Sigmoid colon (tissue), 6 donors: ENCODE measurements at regions not wholly inside any gene's neighbourhood (a gene's known extent, or its start where the extent isn't known, plus 50 kb on each side); places are given as distances from the start of the nearest gene placed in this dataset.

Experiments used
- DNase-seq: peaks from one replicate; pipeline ENCODE4 v3.0.0-alpha.2; 2019
- H3K27ac ChIP-seq, 4 donors: fragments of 200-600 bp; sonication (generic); one replicate each; pipeline ENCODE4 v1.5.1; 2016 to 2019; ENCODE audit warnings: mild to moderate bottlenecking in 1 of 4
- H3K27me3 ChIP-seq, 3 donors: fragments of 200-600 bp; sonication (generic); one replicate each; pipeline ENCODE4 v1.5.1; 2019; ENCODE audit warnings: mild to moderate bottlenecking in 1 of 3
- H3K36me3 ChIP-seq, 4 donors: fragments of 200-600 bp; sonication (generic); one replicate each; pipeline ENCODE4 v1.5.1; 2016 to 2019
- H3K4me1 ChIP-seq, 4 donors: fragments of 200-600 bp; sonication (generic); one replicate each; pipeline ENCODE4 v1.5.1; 2017 to 2019
- H3K4me3 ChIP-seq, 4 donors: fragments of 200-600 bp; sonication (generic); one replicate each; pipeline ENCODE4 v1.5.1; 2017 to 2019; ENCODE audit warnings: mild to moderate bottlenecking in 2 of 4, moderate library complexity in 1 of 4
- H3K9me3 ChIP-seq, 4 donors: fragments of 200-600 bp in 3 of 4; sonication (generic) in 3 of 4; one replicate each; pipeline versions ENCODE4 v1.5.1 to v1.6.1; 2013 to 2019
- CTCF ChIP-seq, 4 experiments: fragments of 450-650 bp in 3 of 4; fragments of 200-600 bp in 1 of 4; IDR thresholded peaks; one replicate each; pipeline ENCODE4 v1.5.1; 2016 to 2019; ENCODE audit warnings: antibody characterized with exemption in 4 of 4, mild to moderate bottlenecking in 3 of 4, moderate library complexity in 2 of 4
- EP300 ChIP-seq, 4 donors: sonication (generic); formaldehyde crosslinking; IDR thresholded peaks; one replicate each; pipeline ENCODE4 v1.6.1; 2017; ENCODE audit warnings: antibody characterized with exemption in 4 of 4
- POLR2A ChIP-seq, 2 donors: fragments of 450-650 bp; IDR thresholded peaks; one replicate each; pipeline ENCODE4 v1.6.1; 2016; ENCODE audit warnings: antibody characterized with exemption in 2 of 2, mild to moderate bottlenecking in 2 of 2, moderate library complexity in 2 of 2
- POLR2AphosphoS5 ChIP-seq, 4 donors: sonication (generic); formaldehyde crosslinking; IDR thresholded peaks; one replicate each; pipeline ENCODE4 v1.6.1; 2017; ENCODE audit warnings: antibody characterized with exemption in 4 of 4
- WGBS, 2 donors: extraction: QIAGEN DNeasy Blood & Tissue Kit; methylation state at CpG; one replicate each; pipeline ENCODE4 v1.1.7; 2013; 5-methylcytosine and 5-hydroxymethylcytosine counted together
- intact Hi-C: fragments of 100-400 bp; cut with DNase I; formaldehyde crosslinking; loops from one replicate; pipeline ENCODE4 v1.15.1; 2023
- donor health status: healthy with polysubstance abuse.
- donor health status: healthy.

- H3K27ac ChIP-seq: no peak overlapping the region
- no peaks in the 10 kb centered on the region for H3K27me3 ChIP-seq
- H3K9me3 ChIP-seq: no peaks in the 10 kb centered on the region
- no peaks in the 10 kb centered on the region for H3K4me1 ChIP-seq
- no peaks in the 10 kb centered on the region for H3K36me3 ChIP-seq
- TF ChIP-seq POLR2A (IDR thresholded peaks at IDR 0.05) (no peak), POLR2AphosphoS5 (IDR thresholded peaks at IDR 0.05) (no peak), CTCF (IDR thresholded peaks at IDR 0.05) (no peak), EP300 (IDR thresholded peaks at IDR 0.05) (no peak)
- H3K4me3 ChIP-seq: no peak overlapping the region
- intact Hi-C loops: no loop called here
- 57 to 65% methylated on average over 3 of the region's 3 CpGs for WGBS, 2 donors
- DNase-seq: no peak
Observed at GRCh38 chr5:4150067-4150466, 554.4 kb downstream of the IRX1 start.

- intact Hi-C loops: no loop called here
- Histone ChIP-seq H3K27me3 (no peaks in the 10 kb centered on the region), H3K9me3 (no peaks in the 10 kb centered on the region), H3K4me1 (no peaks in the 10 kb centered on the region), H3K27ac (no peak overlapping the region), H3K36me3 (no peaks in the 10 kb centered on the region), H3K4me3 (no peak overlapping the region)
- TF ChIP-seq POLR2A (IDR thresholded peaks at IDR 0.05): no peak
- no peak for TF ChIP-seq POLR2AphosphoS5 (IDR thresholded peaks at IDR 0.05)
- TF ChIP-seq EP300 (IDR thresholded peaks at IDR 0.05): no peak
- no peak for TF ChIP-seq CTCF (IDR thresholded peaks at IDR 0.05)
- WGBS, 2 donors: 83 to 91% methylated on average over 1 of the region's 1 CpG
- DNase-seq: no peak
Observed at GRCh38 chr5:4156153-4156552, 560.5 kb downstream of the IRX1 start.

- Histone ChIP-seq H3K27me3 (no peaks in the 10 kb centered on the region), H3K4me3 (no peak overlapping the region), H3K27ac (no peak overlapping the region), H3K9me3 (no peaks in the 10 kb centered on the region), H3K4me1 (no peaks in the 10 kb centered on the region), H3K36me3 (no peaks in the 10 kb centered on the region)
- DNase-seq: no peak
- TF ChIP-seq POLR2A (IDR thresholded peaks at IDR 0.05) (no peak), EP300 (IDR thresholded peaks at IDR 0.05) (no peak), CTCF (IDR thresholded peaks at IDR 0.05) (no peak), POLR2AphosphoS5 (IDR thresholded peaks at IDR 0.05) (no peak)
- intact Hi-C loops: no loop called here
Observed at GRCh38 chr5:4156889-4157288, 561.3 kb downstream of the IRX1 start.

GRCh38 chr5:4158750-4159447 lies 563.3 kb downstream of the IRX1 start:
- Histone ChIP-seq H3K4me3 (no peak overlapping the region), H3K27me3 (no peaks in the 10 kb centered on the region), H3K36me3 (no peaks in the 10 kb centered on the region), H3K27ac (no peak overlapping the region), H3K9me3 (no peaks in the 10 kb centered on the region), H3K4me1 (no peaks in the 10 kb centered on the region)
- intact Hi-C loops: no loop called here
- 67 to 76% methylated on average over 3 of the region's 3 CpGs for WGBS, 2 donors
- TF ChIP-seq CTCF (IDR thresholded peaks at IDR 0.05) (no peak), EP300 (IDR thresholded peaks at IDR 0.05) (no peak), POLR2AphosphoS5 (IDR thresholded peaks at IDR 0.05) (no peak), POLR2A (IDR thresholded peaks at IDR 0.05) (no peak)
- no peak for DNase-seq

GRCh38 chr5:4159681-4160080 lies 564.0 kb downstream of the IRX1 start:
- Histone ChIP-seq H3K4me1 (no peaks in the 10 kb centered on the region), H3K27ac (no peak overlapping the region), H3K27me3 (no peaks in the 10 kb centered on the region), H3K36me3 (no peaks in the 10 kb centered on the region), H3K9me3 (no peaks in the 10 kb centered on the region), H3K4me3 (no peak overlapping the region)
- intact Hi-C loops: no loop called here
- WGBS, 2 donors: 84 to 87% methylated on average over 5 of the region's 5 CpGs
- TF ChIP-seq POLR2A (IDR thresholded peaks at IDR 0.05) (no peak), POLR2AphosphoS5 (IDR thresholded peaks at IDR 0.05) (no peak), CTCF (IDR thresholded peaks at IDR 0.05) (no peak), EP300 (IDR thresholded peaks at IDR 0.05) (no peak)
- no peak for DNase-seq
